Ishikawa (cell line): ENCODE measurements at regions not wholly inside any gene's neighbourhood (a gene's known extent, or its start where the extent isn't known, plus 50 kb on each side); places are given as distances from the start of the nearest gene placed in this dataset.

ENCODE experiments used
- CEBPB ChIP-seq: IDR thresholded peaks from 2 replicates; pipeline ENCODE4 v1.6.1; 2012
- CREB1 ChIP-seq: IDR thresholded peaks from 2 replicates; pipeline ENCODE4 v1.6.1; 2012; ENCODE audit warnings: low read depth
- EGR1 ChIP-seq: IDR thresholded peaks from 2 replicates; pipeline ENCODE4 v1.6.1; 2012
- EP300 ChIP-seq: IDR thresholded peaks from 2 replicates; pipeline ENCODE4 v1.6.1; 2012; ENCODE audit warnings: borderline replicate concordance
- FOXM1 ChIP-seq: IDR thresholded peaks from 2 replicates; pipeline ENCODE4 v1.6.1; 2012; ENCODE audit warnings: low read depth, borderline replicate concordance
- MAX ChIP-seq: IDR thresholded peaks from 2 replicates; pipeline ENCODE4 v1.6.1; 2012
- NFIC ChIP-seq: IDR thresholded peaks from 2 replicates; pipeline ENCODE4 v1.6.1; 2012
- RAD21 ChIP-seq: IDR thresholded peaks from 2 replicates; pipeline ENCODE4 v1.6.1; 2012; ENCODE audit warnings: low read depth
- REST ChIP-seq: IDR thresholded peaks from 2 replicates; pipeline ENCODE4 v1.6.1; 2012; ENCODE audit warnings: low read depth, mild to moderate bottlenecking
- TAF1 ChIP-seq: IDR thresholded peaks from 2 replicates; pipeline ENCODE4 v1.6.1; 2012; ENCODE audit warnings: low read depth, mild to moderate bottlenecking
- TCF12 ChIP-seq: IDR thresholded peaks from 2 replicates; pipeline ENCODE4 v1.6.1; 2012; ENCODE audit warnings: low read depth
- TEAD4 ChIP-seq: IDR thresholded peaks from 2 replicates; pipeline ENCODE4 v1.6.1; 2012
- USF1 ChIP-seq: IDR thresholded peaks from 2 replicates; pipeline ENCODE4 v1.6.1; 2012
- YY1 ChIP-seq: IDR thresholded peaks from 2 replicates; pipeline ENCODE4 v1.6.1; 2012; ENCODE audit warnings: low read depth
- ZBTB7A ChIP-seq: IDR thresholded peaks from 2 replicates; pipeline ENCODE4 v1.6.1; 2012; ENCODE audit warnings: low read depth

- TF ChIP-seq TCF12 = no peak
- no peak for TF ChIP-seq TAF1
- no peak for TF ChIP-seq MAX
- no peak for TF ChIP-seq CREB1
- no peak for TF ChIP-seq USF1
- no peak for TF ChIP-seq REST
- no peak for TF ChIP-seq ZBTB7A
- no peak for TF ChIP-seq FOXM1
- no peak for TF ChIP-seq EP300
- no peak for TF ChIP-seq NFIC
- no peak for TF ChIP-seq RAD21
- no peak for TF ChIP-seq CEBPB
- no peak for TF ChIP-seq TEAD4
- TF ChIP-seq EGR1 = no peak
Measured at GRCh38 chr5:56313004-56313531, 79.9 kb upstream of the ANKRD55 start.

GRCh38 chr5:56311306-56311905 lies 78.3 kb upstream of the ANKRD55 start:
- no peak for TF ChIP-seq EGR1

- no peak for TF ChIP-seq NFIC
- TF ChIP-seq TAF1 = no peak
- TF ChIP-seq EP300 = no peak
- TF ChIP-seq ZBTB7A = no peak
- no peak for TF ChIP-seq CREB1
- TF ChIP-seq YY1 = no peak
- TF ChIP-seq MAX = no peak
- TF ChIP-seq RAD21 = no peak
- TF ChIP-seq EGR1 = no peak
- no peak for TF ChIP-seq REST
- no peak for TF ChIP-seq FOXM1
- no peak for TF ChIP-seq USF1
- no peak for TF ChIP-seq TCF12
- no peak for TF ChIP-seq CEBPB
- TF ChIP-seq TEAD4 = no peak
Measured at GRCh38 chr5:56310711-56311204, 77.6 kb upstream of the ANKRD55 start.

- no peak for TF ChIP-seq TAF1
- TF ChIP-seq RAD21 = no peak
- TF ChIP-seq TEAD4 = no peak
- TF ChIP-seq ZBTB7A = no peak
- no peak for TF ChIP-seq CREB1
- TF ChIP-seq YY1 = no peak
- no peak for TF ChIP-seq EGR1
- TF ChIP-seq MAX = no peak
- no peak for TF ChIP-seq FOXM1
- no peak for TF ChIP-seq NFIC
- no peak for TF ChIP-seq REST
- TF ChIP-seq TCF12 = no peak
- TF ChIP-seq EP300 = no peak
- no peak for TF ChIP-seq CEBPB
- TF ChIP-seq USF1 = no peak
Measured at GRCh38 chr5:56309262-56309826, 76.2 kb upstream of the ANKRD55 start.
